A673 (cell line): ENCODE measurements at regions not wholly inside any gene's neighbourhood (a gene's known extent, or its start where the extent isn't known, plus 50 kb on each side); places are given as distances from the start of the nearest gene placed in this dataset.

Source experiments
- BruUV-seq: library from RNA; stranded (reverse); fragments of 400-500 nt; replicated peaks from 2 replicates; lab custom pipeline; 2021; lab: Mats Ljungman, UMichigan
- CTCF ChIA-PET: fragments of 300-600 bp; sonication (Branson Sonifier 250); formaldehyde crosslinking; loops from one replicate; lab custom pipeline; 2022; ENCODE audit warnings: antibody characterized with exemption; lab: Charles Lee
- POLR2A ChIA-PET: fragments of 300-600 bp; sonication (Branson Sonifier 250); formaldehyde crosslinking; loops from one replicate; lab custom pipeline; 2022; ENCODE audit warnings: antibody characterized with exemption; ENCODE audit not compliant: low non-redundant PET; lab: Charles Lee
- DNase-seq: peaks from one replicate; pipeline ENCODE4 v3.0.0-alpha.2; 2015; ENCODE audit warnings: low spot score
- H3K27ac ChIP-seq: fragments of 200-600 bp; sonication (generic); 2 replicates; pipeline ENCODE4 v1.5.1; 2016; ENCODE audit warnings: mixed run types, low read depth, mild to moderate bottlenecking, mixed read lengths, antibody characterized with exemption, low read length; ENCODE audit not compliant: poor library complexity, severe bottlenecking
- H3K27me3 ChIP-seq: fragments of 200-600 bp; sonication (generic); replicated peaks from 2 replicates; pipeline ENCODE4 v1.6.1; 2017; ENCODE audit warnings: mixed run types, low read depth, mild to moderate bottlenecking, mixed read lengths, antibody characterized with exemption, low read length; ENCODE audit not compliant: insufficient read depth, poor library complexity
- H3K36me3 ChIP-seq: fragments of 200-600 bp; sonication (generic); 2 replicates; pipeline ENCODE4 v1.6.1; 2016; ENCODE audit warnings: mixed run types, mild to moderate bottlenecking, mixed read lengths, antibody characterized with exemption, low read length; ENCODE audit not compliant: insufficient read depth, poor library complexity, severe bottlenecking
- H3K4me1 ChIP-seq: fragments of 200-600 bp; sonication (generic); 2 replicates; pipeline ENCODE4 v1.6.1; 2017; ENCODE audit warnings: mixed run types, mild to moderate bottlenecking, mixed read lengths, antibody characterized with exemption, low read length; ENCODE audit not compliant: insufficient read depth, poor library complexity, severe bottlenecking
- H3K4me3 ChIP-seq: fragments of 200-600 bp; sonication (generic); 2 replicates; pipeline ENCODE4 v1.5.1; 2016; ENCODE audit warnings: low read depth, mixed run types, mild to moderate bottlenecking, mixed read lengths, low read length; ENCODE audit not compliant: poor library complexity, severe bottlenecking
- H3K9me3 ChIP-seq: fragments of 200-600 bp; sonication (generic); 2 replicates; pipeline ENCODE4 v1.6.1; 2016; ENCODE audit warnings: mixed run types, low read depth, mild to moderate bottlenecking, mixed read lengths, antibody characterized with exemption, low read length; ENCODE audit not compliant: poor library complexity, severe bottlenecking
- EZH2 ChIP-seq: fragments of 200-600 bp; sonication (generic); IDR thresholded peaks from 2 replicates; pipeline ENCODE4 v1.6.1; 2017; ENCODE audit warnings: borderline replicate concordance, low read depth, mild to moderate bottlenecking, mixed read lengths, antibody characterized with exemption, low read length; ENCODE audit not compliant: poor library complexity, severe bottlenecking
- intact Hi-C: fragments of 100-400 bp; cut with micrococcal nuclease; formaldehyde crosslinking; loops from one replicate; pipeline ENCODE4 v1.10.0; 2022; ENCODE audit not compliant: unreplicated experiment
- TF ChIP-seq, protein P1 (sequence below): fragments of 300-800, 200-600 bp; sonication (generic); conservative IDR thresholded peaks from 2 replicates; pipeline ENCODE4 v1.5.1; 2017; ENCODE audit warnings: low read depth, mild to moderate bottlenecking, antibody characterized with exemption, low read length, moderate library complexity, mixed read lengths

DNA sequence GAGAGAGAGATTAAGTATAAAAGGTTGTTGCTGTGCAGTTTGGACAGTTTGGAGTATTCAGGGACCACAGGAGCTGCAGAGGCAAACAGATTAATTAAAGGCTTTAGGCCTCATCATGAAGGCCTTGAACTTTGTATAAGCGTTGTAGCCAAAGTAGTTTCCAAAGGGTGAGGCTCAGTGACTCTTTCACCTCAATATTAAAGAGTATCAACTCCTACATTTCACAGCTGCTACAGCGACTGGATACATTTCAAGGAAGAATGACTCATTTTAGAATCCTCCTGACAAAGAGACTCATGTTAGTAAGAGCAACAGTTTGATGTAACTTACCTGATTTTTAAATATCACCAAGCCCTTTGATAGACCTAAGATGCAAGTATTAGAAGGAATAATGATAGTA lies 355.5 kb downstream of the HLX start:
- no TSS peak for BruUV-seq
- Histone ChIP-seq H3K27ac (no peak overlapping the region), H3K9me3 (no peaks in the 10 kb centered on the region), H3K27me3 (no peaks in the 10 kb centered on the region), H3K36me3 (no peaks in the 10 kb centered on the region), H3K4me3 (no peak overlapping the region), H3K4me1 (no peaks in the 10 kb centered on the region)
- intact Hi-C loops: no loop called here
- ChIA-PET CTCF (no interaction called here), POLR2A (no interaction called here)
- TF ChIP-seq, protein P1, sequence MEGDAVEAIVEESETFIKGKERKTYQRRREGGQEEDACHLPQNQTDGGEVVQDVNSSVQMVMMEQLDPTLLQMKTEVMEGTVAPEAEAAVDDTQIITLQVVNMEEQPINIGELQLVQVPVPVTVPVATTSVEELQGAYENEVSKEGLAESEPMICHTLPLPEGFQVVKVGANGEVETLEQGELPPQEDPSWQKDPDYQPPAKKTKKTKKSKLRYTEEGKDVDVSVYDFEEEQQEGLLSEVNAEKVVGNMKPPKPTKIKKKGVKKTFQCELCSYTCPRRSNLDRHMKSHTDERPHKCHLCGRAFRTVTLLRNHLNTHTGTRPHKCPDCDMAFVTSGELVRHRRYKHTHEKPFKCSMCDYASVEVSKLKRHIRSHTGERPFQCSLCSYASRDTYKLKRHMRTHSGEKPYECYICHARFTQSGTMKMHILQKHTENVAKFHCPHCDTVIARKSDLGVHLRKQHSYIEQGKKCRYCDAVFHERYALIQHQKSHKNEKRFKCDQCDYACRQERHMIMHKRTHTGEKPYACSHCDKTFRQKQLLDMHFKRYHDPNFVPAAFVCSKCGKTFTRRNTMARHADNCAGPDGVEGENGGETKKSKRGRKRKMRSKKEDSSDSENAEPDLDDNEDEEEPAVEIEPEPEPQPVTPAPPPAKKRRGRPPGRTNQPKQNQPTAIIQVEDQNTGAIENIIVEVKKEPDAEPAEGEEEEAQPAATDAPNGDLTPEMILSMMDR: no peak
- TF ChIP-seq EZH2: no peak
- DNase-seq: no peak

- Histone ChIP-seq H3K9me3 (no peaks in the 10 kb centered on the region), H3K4me1 (no peaks in the 10 kb centered on the region), H3K36me3 (no peaks in the 10 kb centered on the region), H3K27me3 (no peaks in the 10 kb centered on the region), H3K27ac (no peak overlapping the region), H3K4me3 (no peak overlapping the region)
- no peak for DNase-seq
- POLR2A ChIA-PET: no interaction called here
- no TSS peak for BruUV-seq
- CTCF ChIA-PET: no interaction called here
- no peak for TF ChIP-seq EZH2
- TF ChIP-seq, protein P1: no peak
- intact Hi-C loops: no loop called here
Measured at GRCh38 chr1:221237587-221237986, 358.3 kb downstream of the HLX start.

GRCh38 chr1:221239181-221239580 lies 359.9 kb downstream of the HLX start:
- ChIA-PET POLR2A (no interaction called here), CTCF (no interaction called here)
- DNase-seq: no peak
- no peak overlapping the region for H3K27ac ChIP-seq
- no peaks in the 10 kb centered on the region for H3K4me1 ChIP-seq
- no peaks in the 10 kb centered on the region for H3K36me3 ChIP-seq
- intact Hi-C loops: no loop called here
- no peaks in the 10 kb centered on the region for H3K9me3 ChIP-seq
- no peaks in the 10 kb centered on the region for H3K27me3 ChIP-seq
- TF ChIP-seq, protein P1: no peak
- no peak for TF ChIP-seq EZH2
- no peak overlapping the region for H3K4me3 ChIP-seq
- no TSS peak for BruUV-seq
